HG03108 (cell line): ENCODE measurements at regions not wholly inside any gene's neighbourhood (a gene's known extent, or its start where the extent isn't known, plus 50 kb on each side); places are given as distances from the start of the nearest gene placed in this dataset.
A peak's percentile ranks its signal among the peaks of the same experiment; 100 is the strongest.
"Not testable (repeated sequence)": the region's sequence is repeated elsewhere in the genome, so short reads cannot be mapped to it uniquely, and the experiment has no call there.

Source experiments
- ATAC-seq: cut with Tn5 transposase; IDR thresholded peaks from one replicate; pipeline ENCODE4 v1.9.1; 2021; ENCODE audit warnings: moderate library complexity; ENCODE audit not compliant: unreplicated experiment

DNA sequence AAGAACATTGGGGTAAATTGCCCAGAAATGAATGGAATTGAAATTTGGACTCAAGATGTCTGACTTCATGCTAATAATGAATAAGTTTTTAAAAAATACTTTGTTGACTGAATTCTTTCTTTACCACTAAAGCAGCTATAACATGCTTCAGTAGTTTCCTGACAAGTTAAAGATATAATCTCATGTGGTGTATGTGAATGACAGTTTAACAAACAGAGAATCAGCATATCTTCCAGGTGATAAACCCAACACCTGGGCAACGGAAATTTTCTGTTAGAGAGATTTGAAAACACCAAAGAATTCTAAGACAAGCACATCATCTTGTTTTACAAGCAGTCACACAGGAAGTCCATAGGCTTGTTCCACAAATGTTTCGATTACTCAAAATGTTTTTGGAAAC lies 372.6 kb upstream of the VRK2 start:
- no peak for ATAC-seq

DNA sequence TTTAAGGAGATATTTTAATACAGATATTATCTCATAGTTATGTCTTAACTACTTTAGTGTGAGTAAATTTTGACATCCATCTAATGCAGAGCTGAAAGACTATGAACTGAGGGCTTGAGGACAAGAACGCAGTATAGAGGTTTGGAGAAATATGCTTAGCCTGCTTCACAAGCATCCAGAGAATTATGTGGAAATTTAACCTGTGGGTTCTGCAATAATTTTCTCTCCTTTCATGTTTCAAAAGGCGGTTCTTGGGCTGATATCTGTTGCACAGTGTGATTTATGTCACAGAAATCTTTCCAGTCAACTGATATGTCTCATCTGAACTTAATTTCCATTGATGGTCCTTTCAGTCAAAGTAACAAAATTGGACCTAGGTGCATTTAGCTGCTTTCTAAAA lies 371.9 kb upstream of the VRK2 start:
- no peak for ATAC-seq

DNA sequence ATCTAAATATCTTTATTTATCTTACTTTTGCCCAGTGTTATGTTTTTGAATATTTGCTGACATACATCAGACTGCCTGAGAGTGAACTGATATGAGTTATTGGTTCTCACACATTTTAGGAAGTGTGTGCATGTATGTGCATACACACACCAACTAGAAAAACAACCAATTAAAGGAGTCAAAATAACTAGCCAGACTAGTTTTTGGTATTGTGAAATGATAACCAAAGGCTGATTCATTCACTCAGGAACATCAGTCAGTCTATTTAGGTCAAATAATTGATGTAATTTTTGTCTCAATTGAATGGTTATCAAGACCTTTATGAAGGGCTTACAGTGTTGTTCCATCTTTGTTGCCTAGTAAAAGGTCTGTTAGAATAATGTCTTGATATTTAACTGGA lies 369.3 kb upstream of the VRK2 start:
- ATAC-seq = no peak

DNA sequence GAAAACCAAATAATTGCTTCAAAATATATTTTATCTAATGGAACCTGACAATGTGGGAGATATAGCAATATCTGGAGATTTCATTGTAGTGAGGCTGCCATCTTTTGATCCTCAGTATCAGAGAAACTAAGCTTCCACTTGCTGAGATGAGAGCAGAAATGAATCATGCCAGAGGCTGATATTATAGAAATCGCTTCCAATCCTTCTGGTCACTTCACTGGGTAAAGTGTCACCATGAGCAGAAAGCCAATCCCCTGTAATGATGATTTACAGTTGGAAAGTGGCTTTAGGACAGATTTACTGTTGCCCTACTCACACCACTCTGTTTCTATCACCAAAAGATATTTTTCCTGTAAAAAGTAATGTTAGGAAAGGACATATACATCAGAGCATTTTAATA lies 365.0 kb upstream of the VRK2 start:
- ATAC-seq = no peak

DNA sequence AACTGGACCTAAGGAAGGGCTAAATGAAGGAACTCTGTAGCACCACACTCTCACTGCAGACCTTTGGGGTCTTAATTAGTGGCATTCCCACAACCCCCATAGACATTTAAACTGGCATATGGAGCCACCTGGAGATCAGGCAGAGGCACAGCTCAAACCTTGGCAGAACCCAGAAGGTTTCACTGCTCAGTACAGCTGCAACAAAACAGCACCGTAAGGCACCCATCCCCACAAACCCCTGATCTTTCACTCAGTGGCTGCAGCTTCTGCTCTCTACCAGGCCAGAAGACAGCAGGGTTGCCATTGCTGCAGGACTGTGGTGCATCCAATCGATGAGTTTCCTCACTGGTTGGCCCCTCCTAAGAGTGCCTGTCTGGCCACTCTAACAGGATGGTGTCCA lies 361.6 kb upstream of the VRK2 start:
- ATAC-seq = no peak

DNA sequence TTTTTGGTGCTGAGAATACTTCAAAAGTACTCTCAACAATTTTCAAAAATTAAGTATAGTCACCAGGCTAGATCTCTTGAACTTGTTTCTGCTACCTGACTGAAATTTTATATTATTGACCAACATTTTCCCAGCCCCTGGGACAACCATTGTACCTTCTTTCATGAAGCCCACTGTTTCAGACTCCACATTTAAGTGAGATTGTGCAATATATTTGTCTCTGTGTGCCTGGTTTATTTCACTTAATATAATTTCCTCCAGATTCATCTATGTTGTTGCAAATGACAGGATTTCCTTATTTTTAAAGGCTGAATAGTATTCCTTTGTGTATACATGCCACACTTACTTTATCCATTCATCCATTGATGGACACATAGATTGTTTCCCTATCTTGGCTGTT lies 354.2 kb upstream of the VRK2 start:
- ATAC-seq = no peak

DNA sequence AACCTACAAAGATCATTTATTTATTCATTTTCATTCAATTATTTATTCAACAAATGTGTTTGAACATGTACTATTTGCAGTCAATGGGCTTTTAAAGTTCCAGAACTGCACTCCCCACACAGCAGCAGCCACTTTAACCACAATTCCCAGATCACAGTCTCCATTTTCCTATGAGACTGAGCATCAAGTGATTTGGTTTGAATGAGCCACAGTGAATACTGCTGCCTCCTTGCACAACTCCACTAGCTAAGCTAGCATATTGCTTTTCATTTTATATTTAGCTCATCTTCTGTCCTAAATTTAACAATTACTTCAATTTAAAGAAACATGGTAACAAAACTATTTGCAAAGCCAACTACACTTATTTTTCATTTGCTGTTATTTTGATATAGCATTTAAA lies 353.4 kb upstream of the VRK2 start:
- no peak for ATAC-seq

DNA sequence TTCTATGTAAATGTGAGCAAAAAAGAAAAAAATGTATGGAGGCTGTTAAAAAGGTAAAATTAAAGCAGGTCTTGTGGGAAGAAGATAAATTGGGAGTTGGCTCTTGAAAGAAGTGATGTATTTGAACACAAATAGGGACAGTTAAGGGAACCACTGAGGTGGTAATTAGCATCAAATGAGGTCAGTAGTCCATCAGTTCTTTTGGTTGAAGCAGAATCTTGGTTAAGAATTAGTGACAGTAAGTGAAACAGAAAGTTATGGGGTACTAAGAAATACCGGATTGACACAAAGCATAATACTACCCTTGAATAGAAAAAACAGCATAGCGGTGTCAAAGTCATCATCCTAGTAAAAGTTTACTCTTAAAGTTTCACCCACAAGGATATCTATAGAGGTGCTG lies 352.6 kb upstream of the VRK2 start:
- ATAC-seq = no peak

DNA sequence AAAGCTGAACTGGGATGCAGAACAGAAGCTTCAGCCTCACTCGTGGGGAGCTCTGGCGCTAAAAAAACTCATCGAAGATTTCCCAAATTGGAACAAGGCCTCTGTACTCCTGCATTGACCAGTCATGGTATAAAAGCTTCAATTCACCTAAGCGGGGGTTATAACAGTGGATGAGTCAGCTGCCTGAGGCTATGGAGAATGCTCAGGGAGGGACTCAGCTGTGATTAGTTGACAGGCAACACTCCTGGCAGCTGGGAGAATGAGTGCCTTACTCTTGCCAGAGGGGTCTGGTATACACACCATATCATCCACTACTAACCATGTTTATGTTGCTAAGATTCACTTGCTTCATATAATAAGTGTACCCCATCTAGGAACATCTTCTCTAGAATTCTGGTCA lies 350.6 kb upstream of the VRK2 start:
- no peak for ATAC-seq

DNA sequence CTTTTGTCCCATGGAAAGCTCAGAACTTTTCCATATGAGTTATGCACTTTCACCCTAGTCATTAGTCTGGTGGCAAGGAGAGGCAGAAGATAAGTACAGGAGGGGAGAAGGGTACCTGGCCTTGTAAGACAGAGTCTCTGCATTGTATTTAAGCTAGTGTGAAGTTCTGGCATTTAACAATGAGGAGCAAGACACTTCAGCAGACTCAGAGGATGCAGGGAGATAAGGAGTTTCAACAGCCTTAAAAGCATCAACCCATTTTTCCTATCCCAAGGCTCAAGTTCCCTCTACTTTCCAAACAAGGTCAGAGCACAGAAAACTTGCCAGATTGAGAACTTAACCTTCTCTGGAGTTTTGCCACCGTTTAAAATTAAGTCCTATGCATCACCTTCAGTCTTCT lies 348.2 kb upstream of the VRK2 start:
- no peak for ATAC-seq

DNA sequence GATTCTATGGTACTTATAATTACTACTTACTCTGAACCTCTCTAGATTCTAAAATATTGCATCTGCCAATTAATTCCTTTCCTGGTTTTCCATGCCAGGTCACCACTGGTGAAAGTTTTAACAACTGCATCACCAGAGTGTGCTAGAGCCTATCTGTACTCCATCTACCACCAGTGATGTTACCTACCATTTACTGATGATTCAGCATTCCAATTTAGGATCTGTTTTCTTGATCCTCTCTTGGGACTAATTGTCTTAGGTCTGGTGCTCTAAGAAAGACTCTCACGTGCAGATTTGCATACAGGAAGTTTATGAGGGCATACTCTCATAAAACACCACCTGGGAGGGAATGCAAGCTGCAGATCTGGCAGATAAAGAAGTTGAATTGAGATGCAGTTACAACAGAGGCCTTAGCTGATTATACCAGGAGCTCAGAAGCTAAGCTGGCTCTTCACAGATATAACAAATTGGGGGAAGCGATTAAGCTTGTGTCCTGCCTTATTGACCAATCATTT lies 347.6 kb upstream of the VRK2 start:
- no peak for ATAC-seq

DNA sequence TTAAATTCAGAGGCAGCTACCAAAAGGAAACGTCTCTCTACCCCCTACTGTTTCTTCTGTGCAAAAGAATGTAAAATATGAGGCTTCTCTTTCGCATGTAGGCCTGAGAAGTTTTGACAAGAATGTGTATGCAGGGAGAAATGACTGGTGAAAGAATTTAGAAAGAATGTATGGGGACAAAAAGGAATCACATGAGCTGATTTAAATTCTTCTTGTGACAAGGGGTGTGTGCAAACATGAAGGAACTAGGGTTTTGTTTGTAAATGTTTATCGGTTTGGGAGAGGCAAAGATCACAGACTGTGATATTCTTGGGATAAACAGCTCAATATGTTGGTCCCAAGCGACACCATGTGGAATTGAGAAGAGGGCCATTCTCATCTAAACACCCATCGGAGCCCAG lies 345.2 kb upstream of the VRK2 start:
- no peak for ATAC-seq

DNA sequence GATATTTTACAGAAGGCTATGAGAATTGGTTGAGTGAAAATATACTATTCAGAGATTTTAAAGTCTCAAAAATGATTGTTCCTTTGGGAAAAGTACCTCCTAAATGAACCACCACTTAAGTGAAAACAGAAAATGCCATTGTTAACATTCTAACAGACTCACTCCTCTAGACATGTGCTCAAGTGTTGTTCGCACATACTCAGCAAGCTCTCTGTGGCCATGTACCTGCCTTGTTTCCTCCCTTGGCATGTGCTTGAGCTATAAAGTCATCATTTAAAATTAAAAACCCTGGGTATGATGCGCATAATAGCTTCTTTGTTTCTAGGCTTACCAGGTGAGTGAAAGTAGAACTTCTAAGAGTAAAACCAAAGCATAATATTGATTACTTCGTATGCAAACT lies 343.2 kb upstream of the VRK2 start:
- no peak for ATAC-seq

DNA sequence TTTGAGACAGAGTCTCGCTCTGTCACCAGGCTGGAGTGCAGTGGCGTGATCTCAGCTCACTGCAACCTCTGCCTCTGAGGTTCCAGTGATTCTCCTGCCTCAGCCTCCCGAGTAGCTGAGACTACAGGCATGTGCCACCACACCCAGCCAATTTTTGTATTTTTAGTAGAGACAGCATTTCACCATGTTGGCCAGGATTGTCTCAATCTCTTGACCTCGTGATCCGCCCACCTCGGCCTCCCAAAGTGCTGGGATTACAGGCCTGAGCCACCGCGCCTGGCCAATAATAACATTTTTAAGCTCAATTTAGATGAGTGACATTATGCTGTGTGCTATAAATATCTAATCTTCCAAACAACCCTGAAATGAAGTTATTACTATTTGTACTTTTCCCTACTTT lies 338.8 kb upstream of the VRK2 start:
- ATAC-seq = not testable (repeated sequence)

DNA sequence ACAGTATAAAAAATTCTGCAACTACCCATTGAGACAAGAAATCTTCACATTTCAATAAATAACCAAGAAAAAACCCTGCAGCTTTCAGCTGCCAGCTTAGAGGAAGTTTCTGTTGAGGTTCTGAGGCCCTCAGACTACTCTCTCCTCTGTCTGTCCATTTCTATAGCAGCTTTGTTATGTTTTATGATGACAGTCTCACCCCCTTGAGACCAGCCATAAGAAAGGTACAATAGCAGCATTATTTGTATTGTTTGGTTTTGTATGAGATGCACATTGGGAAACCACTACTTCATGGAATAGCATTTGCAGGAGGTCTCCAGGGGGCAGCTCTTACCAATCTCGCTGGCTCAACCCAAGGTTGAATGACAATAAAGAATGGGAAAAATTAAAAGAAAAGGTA lies 334.6 kb upstream of the VRK2 start:
- ATAC-seq = no peak

DNA sequence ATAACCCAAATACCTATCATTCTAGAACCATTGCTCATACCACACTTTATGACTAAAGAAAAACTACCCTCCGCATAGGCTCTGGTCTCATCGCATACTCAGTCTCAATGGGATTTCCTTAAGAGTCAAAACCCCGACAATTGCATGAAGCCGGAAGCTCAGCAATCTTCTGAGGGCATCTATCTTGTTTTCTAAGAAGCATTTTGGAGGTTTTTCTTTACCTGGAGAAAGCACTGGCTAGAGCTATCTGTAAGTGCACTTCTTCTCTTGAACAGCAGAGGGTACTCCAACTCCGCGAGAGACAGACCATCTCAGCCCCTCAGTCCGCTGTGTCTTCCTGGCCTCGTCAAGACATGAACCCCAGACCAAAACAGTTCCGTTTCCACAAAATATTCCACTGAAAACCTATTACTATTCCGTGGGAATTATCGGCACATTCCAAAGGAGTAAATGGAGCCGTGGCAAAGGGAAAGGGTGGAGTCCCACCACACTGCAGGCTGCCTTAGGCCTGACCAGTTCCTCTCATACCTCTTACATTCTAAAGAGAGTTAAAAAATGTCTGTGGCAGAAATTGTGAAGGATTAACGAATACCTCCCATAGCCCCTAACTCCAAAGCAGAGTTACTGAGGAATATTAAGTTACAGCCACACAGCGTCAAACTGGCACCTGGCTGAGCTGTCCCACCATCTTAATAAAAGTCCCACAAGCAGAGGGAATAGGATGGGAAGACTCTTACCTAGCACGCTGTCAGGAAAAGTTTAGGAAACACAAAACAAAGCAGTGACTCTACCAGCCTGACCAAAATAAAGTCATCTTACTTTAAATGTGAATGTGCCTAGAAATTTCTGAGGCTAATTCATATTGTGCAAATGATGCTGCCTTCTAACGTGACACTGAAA lies 325.6 kb upstream of the VRK2 start:
- peak; percentile 98 for ATAC-seq

DNA sequence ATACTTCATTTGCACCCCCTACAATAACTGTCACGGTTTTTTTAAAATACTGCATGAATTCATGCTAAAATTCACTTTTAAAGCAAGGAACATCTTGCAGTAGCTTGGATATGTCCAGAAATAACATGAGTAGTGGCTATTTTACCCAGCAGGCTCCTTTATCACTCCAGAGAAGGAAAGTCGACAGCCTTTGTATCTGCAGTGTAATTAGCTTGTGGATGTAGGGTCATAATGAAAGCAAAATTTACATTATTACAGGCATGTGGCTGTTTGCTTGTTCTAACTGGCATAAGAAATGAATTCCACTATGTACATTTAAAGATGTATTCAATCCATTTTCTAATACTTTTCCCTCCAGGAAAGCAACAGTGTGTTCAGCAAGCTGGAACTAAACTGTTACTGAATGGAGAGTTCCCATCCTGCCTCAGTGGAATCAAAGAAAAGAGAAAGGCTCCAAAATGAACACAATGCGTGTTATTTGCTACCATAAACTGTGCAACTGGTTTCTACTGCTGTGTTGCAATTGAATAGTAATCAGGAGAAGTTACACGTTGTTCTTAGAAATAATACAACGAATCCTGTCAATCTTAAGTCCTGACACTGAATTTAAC lies 321.2 kb upstream of the VRK2 start:
- ATAC-seq = no peak

DNA sequence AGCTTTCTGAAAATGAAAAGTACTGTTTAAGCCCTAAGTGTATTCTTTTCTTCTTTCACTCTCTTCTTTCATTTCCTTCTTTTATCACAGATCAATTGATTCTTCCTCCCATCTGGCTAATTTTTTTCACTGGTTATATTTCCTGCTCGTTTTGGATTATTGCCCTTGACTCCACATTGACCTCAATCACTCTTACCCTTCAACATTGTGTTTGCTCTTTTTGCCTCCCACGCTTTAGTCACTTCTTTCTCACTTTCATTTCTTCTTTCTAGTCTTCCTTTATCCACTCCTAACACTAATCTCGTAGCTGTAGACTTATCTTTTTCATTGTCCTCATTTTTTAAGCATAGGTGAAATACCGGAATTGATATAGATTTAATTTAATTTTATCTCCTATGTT lies 320.3 kb upstream of the VRK2 start:
- peak; percentile 40 for ATAC-seq

DNA sequence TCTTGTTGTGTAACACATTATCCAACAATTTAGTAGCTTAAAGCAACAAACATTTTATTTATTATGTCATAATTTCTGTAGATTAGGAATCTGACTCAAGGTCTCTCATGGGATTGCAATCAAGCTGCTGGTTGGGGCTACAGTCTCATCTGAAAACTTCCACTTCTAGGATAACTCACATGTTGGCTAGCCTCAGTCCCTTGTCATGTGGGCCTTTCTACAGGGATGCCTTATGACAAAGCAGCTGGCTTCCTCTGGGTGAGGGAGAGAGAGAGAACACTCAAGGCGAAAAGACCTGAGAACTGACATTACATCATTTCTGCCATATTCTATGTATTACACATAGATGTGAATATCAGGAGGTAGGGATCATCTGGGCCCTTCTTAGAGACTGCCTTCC lies 317.9 kb upstream of the VRK2 start:
- no peak for ATAC-seq

DNA sequence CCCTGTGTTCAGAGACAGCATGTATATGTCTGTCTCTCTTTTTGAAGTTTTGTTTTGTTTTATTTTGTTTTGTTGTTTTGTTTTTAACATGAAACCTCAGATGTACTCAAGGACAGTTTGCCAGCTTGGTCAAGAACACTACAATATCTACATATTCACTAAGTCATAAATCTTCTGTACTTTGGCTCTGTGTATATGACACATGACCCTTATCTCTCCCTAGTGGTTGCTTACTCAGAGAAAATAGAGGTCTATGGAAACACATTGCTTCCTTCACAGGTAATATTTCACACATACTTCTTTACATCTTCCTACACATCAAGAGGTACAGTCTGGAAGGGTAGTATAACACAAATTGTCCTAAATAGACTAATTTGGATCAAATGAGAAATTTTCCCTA lies 312.6 kb upstream of the VRK2 start:
- no peak for ATAC-seq

DNA sequence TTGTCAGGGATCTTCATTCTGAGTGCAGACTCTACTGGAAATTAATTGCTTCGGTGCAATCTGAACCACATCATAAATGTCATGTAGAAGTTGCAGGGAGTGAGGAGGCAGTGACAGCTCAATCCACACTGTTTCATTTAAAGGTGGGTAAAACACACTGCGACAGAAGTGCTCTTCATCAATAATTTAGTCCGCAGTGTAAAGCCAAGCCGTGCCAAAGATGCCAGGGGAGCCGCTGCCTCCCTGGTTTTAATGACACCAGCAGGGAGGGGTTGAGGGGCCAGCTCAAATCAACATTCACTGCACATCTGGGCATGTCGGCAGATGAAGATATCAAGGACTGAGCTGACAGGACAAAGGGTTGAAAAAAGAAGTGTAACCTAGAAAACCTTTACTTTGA lies 305.7 kb upstream of the VRK2 start:
- ATAC-seq = no peak

DNA sequence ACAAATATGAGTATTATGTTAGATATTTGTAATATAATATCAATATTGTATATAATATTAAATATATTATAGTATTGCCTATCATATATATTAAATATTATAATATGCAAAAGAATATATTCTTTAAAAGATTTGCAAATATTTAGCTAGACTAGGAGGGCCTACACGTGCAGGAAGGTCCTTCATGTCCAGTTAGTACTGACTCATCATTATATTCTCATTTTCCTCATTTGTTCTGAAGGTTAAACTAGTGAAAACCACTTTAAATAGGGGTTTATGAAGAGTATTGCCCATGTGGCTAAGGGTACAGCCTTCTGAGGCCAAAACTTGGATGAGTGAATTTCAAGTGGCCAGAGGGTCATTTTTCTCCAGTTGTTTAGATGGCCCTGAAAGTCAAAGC lies 293.0 kb upstream of the VRK2 start:
- ATAC-seq = no peak

DNA sequence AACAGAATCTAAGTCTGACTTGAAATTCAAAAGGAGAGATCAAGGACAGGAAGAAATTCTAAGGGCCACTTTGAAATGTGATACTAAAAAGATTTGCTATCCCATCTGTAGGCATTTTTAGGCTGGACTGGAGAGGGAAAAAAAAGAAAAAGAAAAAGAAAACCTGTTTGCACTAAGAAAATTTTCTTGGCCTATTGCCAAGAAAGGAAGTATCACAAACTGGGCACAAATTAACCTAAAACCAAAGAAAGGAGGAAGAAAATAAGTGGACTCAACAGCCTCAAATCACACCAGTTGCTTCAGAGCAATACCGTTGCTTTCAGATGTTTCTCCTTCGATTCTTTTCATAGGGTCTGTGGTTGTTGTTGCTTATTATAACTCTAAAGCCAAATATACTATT lies 287.9 kb upstream of the VRK2 start:
- no peak for ATAC-seq
